HG03175 (cell line): ENCODE measurements at regions not wholly inside any gene's neighbourhood (a gene's known extent, or its start where the extent isn't known, plus 50 kb on each side); places are given as distances from the start of the nearest gene placed in this dataset.

ENCODE experiments used
- ATAC-seq: cut with Tn5 transposase; IDR thresholded peaks from one replicate; pipeline ENCODE4 v1.9.1; 2021; ENCODE audit warnings: mild to moderate bottlenecking, moderate library complexity; ENCODE audit not compliant: unreplicated experiment

GRCh38 chr6:156461647-156462046 lies 315.5 kb upstream of the ARID1B start:
- ATAC-seq, result no peak

- no peak for ATAC-seq
These were observed 319.6 kb upstream of the ARID1B start for GRCh38 chr6:156457601-156458000.

DNA sequence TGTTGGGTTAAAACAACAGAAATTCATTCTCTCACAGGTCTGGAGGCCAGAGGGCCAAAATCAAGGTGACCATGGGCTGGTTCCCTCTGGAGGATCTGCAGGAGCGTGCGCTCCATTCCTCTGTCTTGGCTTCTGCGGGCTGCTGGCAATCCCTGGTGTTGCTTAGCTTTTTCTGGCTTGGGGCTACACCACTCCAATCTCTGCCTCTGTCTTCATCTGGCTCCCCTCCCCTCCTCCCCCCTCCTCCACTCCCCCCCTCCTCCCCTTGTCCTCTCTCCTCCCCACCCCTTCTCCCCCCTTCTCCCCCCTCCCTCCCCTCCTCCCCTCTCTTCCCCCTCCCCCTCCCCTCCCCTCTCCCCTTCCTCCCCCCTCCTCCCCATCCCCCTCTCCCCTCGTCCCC lies 321.3 kb upstream of the ARID1B start:
- ATAC-seq, result no peak

- ATAC-seq, result no peak
These were observed 322.3 kb upstream of the ARID1B start for GRCh38 chr6:156454867-156455266.

- no peak for ATAC-seq
These were observed 325.5 kb upstream of the ARID1B start for GRCh38 chr6:156451726-156452125.

GRCh38 chr6:156451088-156451487 lies 326.1 kb upstream of the ARID1B start:
- no peak for ATAC-seq

GRCh38 chr6:156450421-156450820 lies 326.8 kb upstream of the ARID1B start:
- no peak for ATAC-seq

DNA sequence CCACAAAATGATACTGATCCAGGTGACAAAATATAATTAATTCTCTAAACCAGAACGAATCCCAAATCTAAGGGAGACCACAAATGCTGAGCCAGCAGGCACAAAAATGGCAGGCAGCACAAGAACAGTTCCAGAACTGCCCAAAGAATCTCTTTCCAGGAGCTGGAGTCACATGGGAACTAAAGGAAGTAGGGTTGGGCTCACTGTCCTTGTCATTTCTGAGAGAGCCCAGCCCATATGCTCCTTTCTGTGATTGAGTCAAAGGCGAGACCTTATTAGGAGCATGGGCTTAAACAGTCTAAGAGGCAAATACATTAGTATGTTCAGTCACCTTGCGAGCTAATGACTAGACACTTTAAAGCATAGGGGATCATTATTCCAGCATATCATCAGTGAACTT lies 327.6 kb upstream of the ARID1B start:
- ATAC-seq, result no peak

DNA sequence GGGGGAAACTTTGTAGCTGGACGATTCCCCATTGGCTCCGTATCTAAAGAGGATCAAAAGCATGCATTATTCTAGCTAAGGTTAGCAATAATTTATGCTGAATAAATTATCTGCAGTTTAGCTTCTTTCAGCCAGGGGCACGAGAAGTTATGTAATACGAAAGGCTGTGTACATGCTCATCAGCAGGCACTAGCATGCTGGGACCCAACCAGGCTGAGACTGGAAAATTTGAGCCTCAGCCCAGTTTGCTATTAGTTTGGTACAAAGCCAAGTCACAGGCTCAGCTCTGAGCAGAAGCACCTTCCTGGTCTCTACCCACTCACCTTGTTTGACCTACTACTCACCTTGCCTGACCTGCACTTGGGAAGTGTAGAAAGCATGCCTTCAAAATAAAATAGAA lies 328.1 kb upstream of the ARID1B start:
- ATAC-seq, result no peak

GRCh38 chr6:156448579-156448978 lies 328.6 kb upstream of the ARID1B start:
- ATAC-seq, result no peak

DNA sequence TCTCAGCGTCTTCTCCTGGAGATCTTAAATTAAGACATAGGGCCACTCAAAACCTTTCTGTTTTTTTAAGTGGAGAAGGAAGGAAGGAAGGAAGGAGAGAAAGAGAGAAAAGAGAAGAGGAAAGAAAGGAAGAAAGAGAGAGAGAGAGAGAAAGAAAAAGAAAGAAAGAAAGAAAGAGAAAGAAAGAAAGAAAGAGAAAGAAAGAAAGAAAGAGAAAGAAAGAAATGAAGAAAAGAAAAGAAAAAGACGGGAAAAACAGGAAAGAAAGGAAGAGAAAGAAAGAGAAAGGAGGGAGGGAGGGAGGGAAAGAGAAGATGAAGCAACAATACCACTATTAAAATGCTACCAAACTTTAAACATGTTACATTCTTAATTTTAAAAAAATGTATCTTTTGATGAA lies 336.5 kb upstream of the ARID1B start:
- no peak for ATAC-seq

- ATAC-seq, result no peak
These were observed 338.7 kb upstream of the ARID1B start for GRCh38 chr6:156438350-156438923.

GRCh38 chr6:156437121-156437879 lies 339.9 kb upstream of the ARID1B start:
- ATAC-seq, result no peak

DNA sequence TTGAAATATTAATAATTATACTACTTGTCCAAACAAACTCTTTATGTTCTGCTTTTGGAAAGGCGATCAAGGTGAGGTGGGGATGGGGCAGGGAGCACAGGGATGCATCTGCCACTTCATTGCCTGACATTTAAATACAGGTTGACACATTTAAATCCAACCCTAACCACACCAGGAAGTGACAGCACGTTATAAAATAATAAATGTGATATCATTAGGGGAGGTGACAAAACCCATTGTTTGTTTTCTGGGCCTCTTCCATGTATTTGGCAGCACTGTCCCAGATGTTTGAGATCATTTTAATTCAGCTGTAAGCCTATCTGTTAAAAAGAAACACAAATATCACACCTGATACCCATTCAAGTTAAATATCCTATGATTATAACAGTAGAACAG lies 342.4 kb upstream of the ARID1B start:
- ATAC-seq, result no peak

DNA sequence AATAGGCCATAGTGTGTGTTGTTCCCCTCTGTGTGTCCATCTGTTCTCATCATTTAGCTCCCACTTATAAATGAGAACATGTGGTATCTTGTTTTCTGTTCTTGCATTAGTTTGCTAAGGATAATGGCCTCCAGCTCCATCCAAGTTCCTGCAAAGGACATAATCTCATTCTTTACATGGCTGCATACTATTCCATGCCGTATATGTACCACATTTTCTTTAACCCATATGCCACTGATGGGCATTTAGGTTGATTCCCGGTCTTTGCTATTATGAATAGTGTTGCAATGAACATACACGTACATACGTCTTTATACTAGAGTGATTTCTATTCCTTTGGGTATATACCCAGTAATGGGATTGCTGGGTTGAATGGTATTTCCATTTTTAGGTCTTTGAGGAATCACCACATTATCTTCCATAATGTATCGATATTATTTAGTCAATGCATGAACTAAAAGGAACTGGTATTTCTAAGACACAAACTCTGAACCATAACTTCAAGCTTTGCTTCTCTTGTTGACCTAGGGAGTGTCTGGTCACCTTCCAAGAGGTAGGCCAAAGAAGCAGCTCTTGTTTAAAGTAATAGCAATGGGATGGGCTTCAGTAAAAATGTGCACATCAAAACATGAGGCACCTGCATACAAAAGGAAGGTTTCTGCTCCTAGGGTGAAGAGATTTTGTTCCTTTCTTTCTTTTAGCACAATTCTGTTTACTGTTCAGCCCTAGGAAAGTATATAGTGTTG lies 343.0 kb upstream of the ARID1B start:
- ATAC-seq, result no peak

GRCh38 chr6:156432543-156432942 lies 344.6 kb upstream of the ARID1B start:
- ATAC-seq, result no peak

DNA sequence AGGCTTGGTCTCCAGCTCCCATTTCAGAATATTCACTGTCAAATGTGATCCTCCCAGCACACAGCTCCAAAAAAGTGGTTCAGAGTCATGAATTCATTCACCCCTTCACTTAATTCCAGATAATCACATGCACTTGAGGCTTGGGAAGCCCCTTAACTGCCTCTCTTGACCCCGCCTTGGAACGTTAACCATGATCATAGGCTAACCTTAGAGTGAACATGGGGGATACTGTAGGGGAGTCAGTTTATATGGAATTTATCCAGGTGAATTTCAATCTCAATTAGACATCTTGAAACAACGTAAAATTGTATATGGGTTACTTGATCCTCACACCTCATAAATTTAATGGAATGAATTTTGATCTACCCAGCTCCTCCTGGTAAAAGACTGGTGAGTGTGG lies 346.8 kb upstream of the ARID1B start:
- ATAC-seq, result no peak

- ATAC-seq, result no peak
These were observed 349.8 kb upstream of the ARID1B start for GRCh38 chr6:156427345-156427744.

DNA sequence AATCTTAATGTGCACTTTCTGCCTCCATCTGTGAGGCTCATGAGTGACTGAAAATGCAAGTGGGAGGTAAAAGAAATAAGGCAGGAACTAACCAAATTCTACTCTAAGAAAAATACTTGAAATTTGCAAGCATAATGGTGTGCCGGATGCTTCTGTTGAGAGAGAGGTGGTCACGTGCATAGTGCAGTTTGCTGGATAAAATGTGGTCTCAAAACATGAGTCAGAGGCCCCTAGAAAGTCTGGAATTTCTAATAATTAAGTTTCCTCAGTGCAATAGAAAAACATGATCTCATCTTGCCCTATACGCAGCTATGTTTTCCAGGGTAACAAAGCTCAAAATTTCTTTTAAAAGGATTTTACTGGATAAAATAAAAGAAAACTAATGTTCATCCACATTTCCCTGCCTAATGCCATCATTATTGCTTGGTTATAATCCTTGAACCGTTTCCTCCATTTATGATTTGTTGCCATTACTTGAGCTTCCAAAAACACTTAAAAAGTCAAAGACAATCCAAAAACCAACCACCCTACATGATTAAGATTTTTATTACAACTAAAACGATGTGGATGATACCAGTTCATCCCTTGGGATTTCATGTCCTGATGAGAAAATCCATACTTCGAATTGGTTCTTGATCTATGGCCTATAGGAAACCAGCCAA lies 351.7 kb upstream of the ARID1B start:
- no peak for ATAC-seq

GRCh38 chr6:156423829-156424228 lies 353.3 kb upstream of the ARID1B start:
- ATAC-seq, result peak; percentile 51

DNA sequence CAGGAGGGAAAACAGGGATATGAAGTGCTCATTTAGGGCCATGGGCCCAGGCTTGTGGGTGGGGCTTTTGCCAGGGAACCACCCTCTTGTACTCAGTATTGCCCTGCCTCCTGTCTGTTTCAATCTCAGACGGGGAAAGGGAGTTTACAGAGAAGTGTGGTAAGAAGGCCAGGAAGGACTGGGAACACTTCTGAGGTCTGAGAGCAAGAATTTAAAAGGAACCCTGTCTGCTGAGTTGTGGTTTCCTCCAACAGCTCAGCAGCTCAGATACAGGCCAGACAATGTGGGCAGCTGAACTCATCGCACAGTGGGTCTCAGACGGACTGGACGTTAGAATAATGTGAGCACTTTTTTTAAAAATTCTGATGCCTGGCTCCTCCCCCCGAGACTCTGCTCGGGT lies 354.1 kb upstream of the ARID1B start:
- ATAC-seq, result no peak

- ATAC-seq, result no peak
These were observed 355.2 kb upstream of the ARID1B start for GRCh38 chr6:156421933-156422332.
